ENCODE measurements at regions not wholly inside any gene's neighbourhood (a gene's known extent, or its start where the extent isn't known, plus 50 kb on each side); places are given as distances from the start of the nearest gene placed in this dataset.

GRCh38 chr1:219299420-219299819 is 125.7 kb downstream of the LYPLAL1 start:
- DNase-seq = no peak

GRCh38 chr1:219298571-219299148 is 125.0 kb downstream of the LYPLAL1 start:
- DNase-seq = no peak

GRCh38 chr1:219296430-219297355 is 123.0 kb downstream of the LYPLAL1 start:
- no peak for DNase-seq

- no peak for DNase-seq
Measured at GRCh38 chr1:219294251-219294650, 120.6 kb downstream of the LYPLAL1 start.

- DNase-seq = no peak
Measured at GRCh38 chr1:219293410-219293809, 119.7 kb downstream of the LYPLAL1 start.

GRCh38 chr1:219292999-219293398 is 119.3 kb downstream of the LYPLAL1 start:
- no peak for DNase-seq

- no peak for DNase-seq
Measured at GRCh38 chr1:219292341-219292740, 118.7 kb downstream of the LYPLAL1 start.

GRCh38 chr1:219289171-219289570 is 115.5 kb downstream of the LYPLAL1 start:
- DNase-seq = no peak

GRCh38 chr1:219283541-219283940 is 109.9 kb downstream of the LYPLAL1 start:
- DNase-seq = no peak

GRCh38 chr1:219281831-219282230 is 108.2 kb downstream of the LYPLAL1 start:
- no peak for DNase-seq

- DNase-seq = no peak
Measured at GRCh38 chr1:219279017-219279770, 105.5 kb downstream of the LYPLAL1 start.

GRCh38 chr1:219278288-219278687 is 104.6 kb downstream of the LYPLAL1 start:
- DNase-seq = no peak

- no peak for DNase-seq
Measured at GRCh38 chr1:219277304-219278105, 103.8 kb downstream of the LYPLAL1 start.

GRCh38 chr1:219276049-219276738 is 102.5 kb downstream of the LYPLAL1 start:
- no peak for DNase-seq

- no peak for DNase-seq
Measured at GRCh38 chr1:219273088-219273686, 99.5 kb downstream of the LYPLAL1 start.

- no peak for DNase-seq
Measured at GRCh38 chr1:219271818-219272535, 98.3 kb downstream of the LYPLAL1 start.

GRCh38 chr1:219269171-219269570 is 95.5 kb downstream of the LYPLAL1 start:
- no peak for DNase-seq

- DNase-seq = no peak
Measured at GRCh38 chr1:219266524-219266923, 92.8 kb downstream of the LYPLAL1 start.

- DNase-seq = no peak
Measured at GRCh38 chr1:219265026-219265515, 91.4 kb downstream of the LYPLAL1 start.

GRCh38 chr1:219264561-219264960 is 90.9 kb downstream of the LYPLAL1 start:
- DNase-seq = no peak
